ENCODE measurements at regions not wholly inside any gene's neighbourhood (a gene's known extent, or its start where the extent isn't known, plus 50 kb on each side); places are given as distances from the start of the nearest gene placed in this dataset.
A peak's percentile ranks its signal among the peaks of the same experiment; 100 is the strongest.

- DNase-seq (ENCODE audit: low spot score): no peak
These were observed 255.0 kb downstream of the TRIB2 start for GRCh38 chr2:12971581-12972365.

GRCh38 chr2:12978066-12978835 is 261.5 kb downstream of the TRIB2 start:
- DNase-seq (ENCODE audit: low spot score): no peak

GRCh38 chr2:12979066-12979465 is 262.3 kb downstream of the TRIB2 start:
- DNase-seq (ENCODE audit: low spot score): no peak

GRCh38 chr2:12980817-12981216 is 264.1 kb downstream of the TRIB2 start:
- DNase-seq (ENCODE audit: low spot score): no peak

- DNase-seq (ENCODE audit: low spot score): no peak
These were observed 265.4 kb downstream of the TRIB2 start for GRCh38 chr2:12982149-12982584.

- no peak for DNase-seq (ENCODE audit: low spot score)
These were observed 270.5 kb downstream of the TRIB2 start for GRCh38 chr2:12987246-12987645.

- DNase-seq (ENCODE audit: low spot score): no peak
These were observed 271.5 kb downstream of the TRIB2 start for GRCh38 chr2:12988279-12988678.

GRCh38 chr2:12990523-12990922 is 273.8 kb downstream of the TRIB2 start:
- DNase-seq (ENCODE audit: low spot score): no peak

- no peak for DNase-seq (ENCODE audit: low spot score)
These were observed 281.9 kb downstream of the TRIB2 start for GRCh38 chr2:12998685-12999084.

GRCh38 chr2:13000664-13001363 is 284.1 kb downstream of the TRIB2 start:
- DNase-seq (ENCODE audit: low spot score): no peak

GRCh38 chr2:13001408-13001807 is 284.7 kb downstream of the TRIB2 start:
- DNase-seq (ENCODE audit: low spot score): no peak

GRCh38 chr2:13002536-13003331 is 286.0 kb downstream of the TRIB2 start:
- no peak for DNase-seq (ENCODE audit: low spot score)

- no peak for DNase-seq (ENCODE audit: low spot score)
These were observed 286.8 kb downstream of the TRIB2 start for GRCh38 chr2:13003500-13003899.

- no peak for DNase-seq (ENCODE audit: low spot score)
These were observed 288.3 kb downstream of the TRIB2 start for GRCh38 chr2:13005048-13005447.

GRCh38 chr2:13005761-13006335 is 289.1 kb downstream of the TRIB2 start:
- no peak for DNase-seq (ENCODE audit: low spot score)

GRCh38 chr2:13006426-13006825 is 289.7 kb downstream of the TRIB2 start:
- DNase-seq (ENCODE audit: low spot score): no peak

- peak; percentile 63 for DNase-seq (ENCODE audit: low spot score)
These were observed 290.3 kb downstream of the TRIB2 start for GRCh38 chr2:13006829-13007717.

GRCh38 chr2:13009027-13009642 is 292.4 kb downstream of the TRIB2 start:
- DNase-seq (ENCODE audit: low spot score): no peak

- no peak for DNase-seq (ENCODE audit: low spot score)
These were observed 293.5 kb downstream of the TRIB2 start for GRCh38 chr2:13010283-13010682.

- no peak for DNase-seq (ENCODE audit: low spot score)
These were observed 298.0 kb downstream of the TRIB2 start for GRCh38 chr2:13014783-13015182.
